GM13977 (cell line): ENCODE measurements at regions not wholly inside any gene's neighbourhood (a gene's known extent, or its start where the extent isn't known, plus 50 kb on each side); places are given as distances from the start of the nearest gene placed in this dataset.
"Not testable (repeated sequence)": the region's sequence is repeated elsewhere in the genome, so short reads cannot be mapped to it uniquely, and the experiment has no call there.

Experiments used
- DNase-seq: peaks from one replicate; pipeline ENCODE4 v3.0.0; 2012; ENCODE audit warnings: low spot score
- CTCF ChIP-seq: IDR thresholded peaks from 2 replicates; pipeline ENCODE4 v1.5.1; 2012; ENCODE audit warnings: mild to moderate bottlenecking, control low read depth; ENCODE audit not compliant: insufficient read depth; ENCODE audit errors: extremely low read depth, missing control alignments
- in situ Hi-C: fragments of 300-500 bp; cut with MboI; formaldehyde crosslinking; loops from one replicate; pipeline ENCODE4 v1.12.0; 2022; ENCODE audit warnings: low sequenced_read_pairs, low pct_unique_long_range_greater_than_20kb, mixed read lengths, inconsistent platforms; ENCODE audit not compliant: unreplicated experiment

- no peak for TF ChIP-seq CTCF
- in situ Hi-C loops, result no loop called here
- no peak for DNase-seq
Observed at GRCh38 chr2:49332415-49332814, 178.1 kb upstream of the FSHR start.

GRCh38 chr2:49318531-49318930 lies 164.2 kb upstream of the FSHR start:
- no peak for DNase-seq
- no peak for TF ChIP-seq CTCF
- in situ Hi-C loops, result no loop called here

GRCh38 chr2:49309461-49309860 lies 155.1 kb upstream of the FSHR start:
- DNase-seq, result no peak
- in situ Hi-C loops, result no loop called here
- TF ChIP-seq CTCF, result no peak

- in situ Hi-C loops, result no loop called here
- TF ChIP-seq CTCF, result no peak
- DNase-seq, result no peak
Observed at GRCh38 chr2:49306925-49307324, 152.6 kb upstream of the FSHR start.

GRCh38 chr2:49298693-49299092 lies 144.4 kb upstream of the FSHR start:
- DNase-seq, in situ Hi-C loops: not testable (repeated sequence)

- DNase-seq, result no peak
- in situ Hi-C loops, result no loop called here
- no peak for TF ChIP-seq CTCF
Observed at GRCh38 chr2:49298230-49298629, 143.9 kb upstream of the FSHR start.

- TF ChIP-seq CTCF, result no peak
- in situ Hi-C loops, result no loop called here
Observed at GRCh38 chr2:49296107-49296867, 142.0 kb upstream of the FSHR start.

More at GRCh38 chr2:49296107-49296867, 142.0 kb upstream of the FSHR start:
- no peak for DNase-seq
